ENCODE measurements at regions not wholly inside any gene's neighbourhood (a gene's known extent, or its start where the extent isn't known, plus 50 kb on each side); places are given as distances from the start of the nearest gene placed in this dataset.

DNA sequence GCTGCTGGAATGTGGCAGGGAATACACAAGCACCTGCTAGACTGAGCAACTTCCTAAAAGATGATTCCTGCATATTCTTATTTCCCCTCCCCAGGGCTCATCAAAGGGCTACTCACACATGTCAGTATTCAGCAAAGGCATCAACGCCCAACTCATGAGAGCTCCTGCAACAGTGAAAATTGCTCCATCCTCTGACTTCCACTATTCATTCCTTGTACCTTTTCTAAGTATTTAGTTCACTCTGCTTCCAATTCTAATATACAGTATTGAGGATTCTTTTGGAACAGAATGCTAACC is 84.1 kb downstream of the SCN11A start:
- Histone ChIP-seq H2BK15ac (ENCODE audit: low read length) (no peak overlapping the region), H3K36me3 (ENCODE audit: control insufficient read depth in 2 of 4, insufficient read depth in 4 of 4, low read length in 3 of 4) (no peaks in the 10 kb centered on the region), H2AK5ac (ENCODE audit: low read depth, low read length) (no peak overlapping the region), H2AFZ (ENCODE audit: low read length) (no peak overlapping the region), H3K27me3 (replicated peaks in 1 of 4; ENCODE audit: control insufficient read depth in 3 of 4, extremely low read depth in 1 of 4, insufficient read depth in 3 of 4, low read length in 3 of 4) (peaks cover 0 to 2% (median 0%) of the 10 kb centered on the region in 4 experiments; a peak in 1 of 7 replicates), H3K4me2 (ENCODE audit: insufficient read depth in 1 of 2, low read depth in 2 of 2, low read length in 2 of 2) (no peak overlapping the region), H2BK120ac (replicated peaks; ENCODE audit: low read depth, low read length) (no peak overlapping the region), H3K23me2 (ENCODE audit: low read depth, low read length) (no peaks in the 10 kb centered on the region), H4K20me1 (replicated peaks in 1 of 2; ENCODE audit: control insufficient read depth in 1 of 2, insufficient read depth in 2 of 2, low read length in 2 of 2) (no peaks in the 10 kb centered on the region), H4K91ac (replicated peaks; ENCODE audit: insufficient read length, low read length) (no peak overlapping the region), H2BK12ac (ENCODE audit: low read depth, low read length) (no peak overlapping the region), H3K4me1 (replicated peaks in 1 of 4; ENCODE audit: control insufficient read depth in 3 of 4, insufficient read depth in 4 of 4, low read length in 3 of 4) (peaks cover 0 to 5% (median 1%) of the 10 kb centered on the region in 4 experiments; a peak in 3 of 7 replicates), H3K79me2 (ENCODE audit: control insufficient read depth in 1 of 2, insufficient read depth in 2 of 2, low read length in 2 of 2) (no peaks in the 10 kb centered on the region), H3K79me1 (ENCODE audit: low read depth, low read length) (no peaks in the 10 kb centered on the region), H3K4ac (replicated peaks; ENCODE audit: insufficient read length, low read depth, low read length) (no peak overlapping the region), H3K18ac (ENCODE audit: extremely low read depth, low read length) (no peak overlapping the region), H2BK5ac (ENCODE audit: low read depth, low read length) (no peak overlapping the region), H3K9ac (replicated peaks in 1 of 4; ENCODE audit: extremely low read depth in 1 of 4, low read depth in 3 of 4, low read length in 3 of 4) (no peak overlapping the region), H4K8ac (ENCODE audit: extremely low read depth, insufficient read depth, low read length) (no peak overlapping the region), H3K4me3 (ENCODE audit: extremely low read depth in 1 of 4, insufficient read depth in 2 of 4, low read depth in 3 of 4, low read length in 4 of 4) (no peak overlapping the region), H3K27ac (ENCODE audit: low read depth, low read length) (no peak overlapping the region), H3K9me3 (ENCODE audit: insufficient read depth in 2 of 2, low read depth in 1 of 2, low read length in 1 of 2) (no peaks in the 10 kb centered on the region), H3K23ac (ENCODE audit: insufficient read length) (no peak overlapping the region), H4K5ac (ENCODE audit: insufficient read length, low read depth, low read length) (no peak overlapping the region), H2BK20ac (ENCODE audit: low read length) (no peak overlapping the region), H3K56ac (replicated peaks; ENCODE audit: insufficient read length, low read depth, low read length) (no peak overlapping the region), H3K14ac (ENCODE audit: insufficient read length) (no peak overlapping the region)
- CTCF ChIA-PET (ENCODE audit: partially characterized antibody), result interaction anchor here (0.8 to 1.3 kb wide), 6 partner anchors 10 to 63 kb away, joined by 3 to 5 read pairs (median 3); no protein-coding TSS in a partner anchor
- POLR2A ChIA-PET (ENCODE audit: partially characterized antibody), result interaction anchor here (0.9 kb wide), 1 partner anchor 24 kb away, joined by 3 read pairs; no protein-coding TSS in a partner anchor
- FAIRE-seq (no peak), DNase-seq (ENCODE audit: low read depth in 1 of 2, low spot score in 2 of 2) (no peak)
- 86% methylated on average over 1 of the region's 1 CpG; no CpG with 5 or more reads in 1 of the 2 experiments for WGBS, 2 experiments (ENCODE audit: extremely low coverage in 1 of 2, insufficient coverage in 1 of 2, insufficient read length in 1 of 2, insufficient replicate concordance in 2 of 2, low coverage in 1 of 2, low lambda C conversion rate in 2 of 2, missing lambda C conversion rate in 1 of 2)
- TF ChIP-seq SIN3A (conservative IDR thresholded peaks at IDR 0.05 in 1 of 2, IDR thresholded peaks at IDR 0.05 in 1 of 2; ENCODE audit: low read depth in 1 of 2, low read length in 2 of 2) (no peak), NANOG (IDR thresholded peaks at IDR 0.05; ENCODE audit: insufficient read depth, low read depth, low read length, poor library complexity, severe bottlenecking) (no peak), TAF7 (optimal IDR thresholded peaks at IDR 0.05; ENCODE audit: borderline replicate concordance, low read depth, low read length) (no peak), CBX8 (IDR thresholded peaks at IDR 0.05; ENCODE audit: borderline replicate concordance, low read depth, low read length) (no peak), BACH1 (IDR thresholded peaks at IDR 0.05; ENCODE audit: low read length) (no peak), JUN (IDR thresholded peaks at IDR 0.05; ENCODE audit: low read depth, low read length) (no peak), SP1 (IDR thresholded peaks at IDR 0.05; ENCODE audit: low read depth, low read length) (no peak), SIRT6 (IDR thresholded peaks at IDR 0.05; ENCODE audit: low read length) (no peak)
- TF ChIP-seq, protein P1, sequence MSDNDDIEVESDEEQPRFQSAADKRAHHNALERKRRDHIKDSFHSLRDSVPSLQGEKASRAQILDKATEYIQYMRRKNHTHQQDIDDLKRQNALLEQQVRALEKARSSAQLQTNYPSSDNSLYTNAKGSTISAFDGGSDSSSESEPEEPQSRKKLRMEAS (IDR thresholded peaks at IDR 0.05), result no peak
- TF ChIP-seq, protein P2, sequence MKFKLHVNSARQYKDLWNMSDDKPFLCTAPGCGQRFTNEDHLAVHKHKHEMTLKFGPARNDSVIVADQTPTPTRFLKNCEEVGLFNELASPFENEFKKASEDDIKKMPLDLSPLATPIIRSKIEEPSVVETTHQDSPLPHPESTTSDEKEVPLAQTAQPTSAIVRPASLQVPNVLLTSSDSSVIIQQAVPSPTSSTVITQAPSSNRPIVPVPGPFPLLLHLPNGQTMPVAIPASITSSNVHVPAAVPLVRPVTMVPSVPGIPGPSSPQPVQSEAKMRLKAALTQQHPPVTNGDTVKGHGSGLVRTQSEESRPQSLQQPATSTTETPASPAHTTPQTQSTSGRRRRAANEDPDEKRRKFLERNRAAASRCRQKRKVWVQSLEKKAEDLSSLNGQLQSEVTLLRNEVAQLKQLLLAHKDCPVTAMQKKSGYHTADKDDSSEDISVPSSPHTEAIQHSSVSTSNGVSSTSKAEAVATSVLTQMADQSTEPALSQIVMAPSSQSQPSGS (IDR thresholded peaks at IDR 0.05; ENCODE audit: low read length), result no peak

Measured in H1 (cell line).